Cardiac muscle cell (in vitro differentiated cells and primary cell): ENCODE measurements at regions not wholly inside any gene's neighbourhood (a gene's known extent, or its start where the extent isn't known, plus 50 kb on each side); places are given as distances from the start of the nearest gene placed in this dataset.
A peak's percentile ranks its signal among the peaks of the same experiment; 100 is the strongest.

Source experiments
- DNase-seq, 2 donors: peaks; one replicate each; pipeline versions ENCODE4 v3.0.0 to v3.0.0-alpha.2; 2010 to 2017; ENCODE audit warnings: low read depth in 1 of 2, low spot score in 1 of 2
- H3K27ac ChIP-seq: fragments of 200-600 bp; sonication (generic); 2 replicates; pipeline ENCODE4 v1.5.1; 2016
- H3K27me3 ChIP-seq: fragments of 200-600 bp; sonication (generic); 2 replicates; pipeline ENCODE4 v1.6.0; 2016; ENCODE audit warnings: control low read depth
- H3K36me3 ChIP-seq: fragments of 200-600 bp; sonication (generic); 2 replicates; pipeline ENCODE4 v1.5.1; 2016; ENCODE audit warnings: control low read depth
- H3K4me1 ChIP-seq: fragments of 200-600 bp; sonication (generic); 2 replicates; pipeline ENCODE4 v1.8.1; 2017; ENCODE audit warnings: low read depth, mild to moderate bottlenecking, mixed run types
- H3K4me3 ChIP-seq: fragments of 200-600 bp; sonication (generic); 2 replicates; pipeline ENCODE4 v1.5.1; 2016; ENCODE audit warnings: mild to moderate bottlenecking
- H3K9me3 ChIP-seq: fragments of 200-600 bp; sonication (generic); 2 replicates; pipeline ENCODE4 v1.5.1; 2017; ENCODE audit warnings: low read depth, mild to moderate bottlenecking, control low read depth
- CTCF ChIP-seq: IDR thresholded peaks from 2 replicates; pipeline ENCODE4 v1.5.1; 2012; ENCODE audit warnings: low read depth, mild to moderate bottlenecking, low read length

GRCh38 chr10:28733245-28733644 lies 55.9 kb downstream of the BAMBI start:
- no peaks in the 10 kb centered on the region for H3K27me3 ChIP-seq
- no peak for DNase-seq
- H3K4me3 ChIP-seq, result no peak overlapping the region
- H3K4me1 ChIP-seq, result peaks cover 35% of the 10 kb centered on the region
- TF ChIP-seq CTCF, result no peak
- H3K9me3 ChIP-seq, result no peaks in the 10 kb centered on the region
- peak overlapping the region; percentile 78 for H3K27ac ChIP-seq
- H3K36me3 ChIP-seq, result no peaks in the 10 kb centered on the region

- H3K27ac ChIP-seq, result no peak overlapping the region
- H3K4me1 ChIP-seq, result peaks cover 35% of the 10 kb centered on the region
- no peak for DNase-seq
- no peak for TF ChIP-seq CTCF
- no peak overlapping the region for H3K4me3 ChIP-seq
- H3K36me3 ChIP-seq, result no peaks in the 10 kb centered on the region
- H3K9me3 ChIP-seq, result no peaks in the 10 kb centered on the region
- no peaks in the 10 kb centered on the region for H3K27me3 ChIP-seq
Measured at GRCh38 chr10:28733647-28734046, 56.3 kb downstream of the BAMBI start.

GRCh38 chr10:28734938-28735759 lies 57.8 kb downstream of the BAMBI start:
- no peak overlapping the region for H3K27ac ChIP-seq

GRCh38 chr10:28737096-28737495 lies 59.8 kb downstream of the BAMBI start:
- DNase-seq, result no peak
- TF ChIP-seq CTCF, result no peak
- no peaks in the 10 kb centered on the region for H3K27me3 ChIP-seq
- H3K4me1 ChIP-seq, result peaks cover 23% of the 10 kb centered on the region
- H3K9me3 ChIP-seq, result no peaks in the 10 kb centered on the region
- H3K4me3 ChIP-seq, result no peak overlapping the region
- H3K27ac ChIP-seq, result peak overlapping the region; percentile 65
- H3K36me3 ChIP-seq, result no peaks in the 10 kb centered on the region

More at GRCh38 chr10:28734938-28735759, 57.8 kb downstream of the BAMBI start:
- H3K27me3 ChIP-seq, result no peaks in the 10 kb centered on the region
- H3K9me3 ChIP-seq, result no peaks in the 10 kb centered on the region
- no peak for TF ChIP-seq CTCF
- peak in 1 of 2 donors; percentile 96 for DNase-seq
- no peaks in the 10 kb centered on the region for H3K36me3 ChIP-seq
- H3K4me1 ChIP-seq, result peaks cover 35% of the 10 kb centered on the region
- no peak overlapping the region for H3K4me3 ChIP-seq

GRCh38 chr10:28738200-28738599 lies 60.9 kb downstream of the BAMBI start:
- TF ChIP-seq CTCF, result peak; percentile 10
- Histone ChIP-seq H3K4me1 (peaks cover 14% of the 10 kb centered on the region), H3K36me3 (no peaks in the 10 kb centered on the region), H3K27ac (no peak overlapping the region), H3K4me3 (no peak overlapping the region), H3K27me3 (no peaks in the 10 kb centered on the region), H3K9me3 (no peaks in the 10 kb centered on the region)
- no peak for DNase-seq
